Mesothelial cell of epicardium (in vitro differentiated cells): ENCODE measurements at regions not wholly inside any gene's neighbourhood (a gene's known extent, or its start where the extent isn't known, plus 50 kb on each side); places are given as distances from the start of the nearest gene placed in this dataset.
"Not testable (repeated sequence)": the region's sequence is repeated elsewhere in the genome, so short reads cannot be mapped to it uniquely, and the experiment has no call there.

Experiments
- DNase-seq, 2 experiments: peaks; one replicate each; pipeline ENCODE4 v3.0.0; 2021; ENCODE audit warnings: low spot score in 2 of 2; ENCODE audit not compliant: unreplicated experiment in 2 of 2
- H3K27ac Mint-ChIP-seq: 2 replicates; pipeline ENCODE4 v1.8.0; 2021; ENCODE audit warnings: mixed read lengths
- H3K27me3 Mint-ChIP-seq: 2 replicates; pipeline ENCODE4 v1.8.0; 2021; ENCODE audit warnings: low read depth, mixed read lengths
- H3K36me3 Mint-ChIP-seq: 2 replicates; pipeline ENCODE4 v1.8.0; 2021; ENCODE audit warnings: mixed read lengths
- H3K4me1 Mint-ChIP-seq: 2 replicates; pipeline ENCODE4 v1.8.0; 2021; ENCODE audit warnings: mixed read lengths
- H3K4me3 Mint-ChIP-seq: 2 replicates; pipeline ENCODE4 v1.8.0; 2021; ENCODE audit warnings: mild to moderate bottlenecking, moderate library complexity, mixed read lengths
- H3K9me3 Mint-ChIP-seq: 2 replicates; pipeline ENCODE4 v1.8.0; 2021; ENCODE audit warnings: mixed read lengths
- TF ChIP-seq, protein P1 (sequence below): fragments of 200-600 bp; sonication (generic); IDR thresholded peaks from one replicate; pipeline ENCODE4 v1.5.0; 2021; ENCODE audit warnings: antibody characterized with exemption; ENCODE audit not compliant: unreplicated experiment

DNA sequence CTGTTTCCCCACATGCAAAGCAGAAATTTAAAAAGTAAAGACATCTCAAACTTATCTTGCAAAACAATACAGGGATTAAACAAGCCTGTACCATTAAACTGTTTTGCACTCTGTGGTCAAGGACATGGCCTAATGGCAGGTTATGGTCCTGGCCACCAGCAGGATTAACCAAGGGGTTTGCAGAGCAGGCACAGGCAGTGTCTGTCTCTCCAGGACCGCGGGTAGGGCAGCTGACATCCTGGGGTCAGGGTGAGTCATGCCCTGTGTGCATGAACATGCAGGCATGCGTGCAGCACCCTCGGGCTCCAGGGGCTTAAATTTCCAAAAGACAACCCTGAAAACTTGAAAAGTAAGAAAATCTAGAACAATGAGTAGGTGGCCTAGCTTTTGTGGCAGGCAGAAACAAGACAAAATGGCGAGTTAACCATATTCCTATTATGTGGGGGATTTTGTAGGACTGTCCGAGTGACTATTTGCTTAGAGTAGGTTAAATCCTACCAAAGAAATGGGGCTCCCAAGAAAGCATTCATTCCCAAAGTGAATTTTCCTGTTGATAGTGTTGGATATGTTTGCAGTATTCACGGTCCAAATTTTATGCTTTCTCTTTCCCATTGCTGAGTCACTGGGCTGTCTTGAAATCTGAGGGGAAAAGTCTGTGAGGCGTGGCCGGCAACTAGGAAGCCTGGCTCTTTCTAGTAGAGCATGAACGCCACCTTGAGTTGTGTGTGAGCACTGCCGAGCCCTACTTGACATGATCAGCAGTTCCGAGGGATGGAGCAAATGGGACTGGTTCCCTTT is 158.4 kb upstream of the FAM20A start:
- DNase-seq: peak; percentile 52 to 79
- no peaks in the 10 kb centered on the region for H3K27me3 Mint-ChIP-seq
- peaks cover 12% of the 10 kb centered on the region for H3K4me1 Mint-ChIP-seq
- peaks cover 14% of the 10 kb centered on the region for H3K9me3 Mint-ChIP-seq
- H3K27ac Mint-ChIP-seq: peak overlapping the region; percentile 65
- TF ChIP-seq, protein P1, sequence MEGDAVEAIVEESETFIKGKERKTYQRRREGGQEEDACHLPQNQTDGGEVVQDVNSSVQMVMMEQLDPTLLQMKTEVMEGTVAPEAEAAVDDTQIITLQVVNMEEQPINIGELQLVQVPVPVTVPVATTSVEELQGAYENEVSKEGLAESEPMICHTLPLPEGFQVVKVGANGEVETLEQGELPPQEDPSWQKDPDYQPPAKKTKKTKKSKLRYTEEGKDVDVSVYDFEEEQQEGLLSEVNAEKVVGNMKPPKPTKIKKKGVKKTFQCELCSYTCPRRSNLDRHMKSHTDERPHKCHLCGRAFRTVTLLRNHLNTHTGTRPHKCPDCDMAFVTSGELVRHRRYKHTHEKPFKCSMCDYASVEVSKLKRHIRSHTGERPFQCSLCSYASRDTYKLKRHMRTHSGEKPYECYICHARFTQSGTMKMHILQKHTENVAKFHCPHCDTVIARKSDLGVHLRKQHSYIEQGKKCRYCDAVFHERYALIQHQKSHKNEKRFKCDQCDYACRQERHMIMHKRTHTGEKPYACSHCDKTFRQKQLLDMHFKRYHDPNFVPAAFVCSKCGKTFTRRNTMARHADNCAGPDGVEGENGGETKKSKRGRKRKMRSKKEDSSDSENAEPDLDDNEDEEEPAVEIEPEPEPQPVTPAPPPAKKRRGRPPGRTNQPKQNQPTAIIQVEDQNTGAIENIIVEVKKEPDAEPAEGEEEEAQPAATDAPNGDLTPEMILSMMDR: peak; percentile 70
- peak overlapping the region; percentile 46 for H3K4me3 Mint-ChIP-seq
- H3K36me3 Mint-ChIP-seq: no peaks in the 10 kb centered on the region

DNA sequence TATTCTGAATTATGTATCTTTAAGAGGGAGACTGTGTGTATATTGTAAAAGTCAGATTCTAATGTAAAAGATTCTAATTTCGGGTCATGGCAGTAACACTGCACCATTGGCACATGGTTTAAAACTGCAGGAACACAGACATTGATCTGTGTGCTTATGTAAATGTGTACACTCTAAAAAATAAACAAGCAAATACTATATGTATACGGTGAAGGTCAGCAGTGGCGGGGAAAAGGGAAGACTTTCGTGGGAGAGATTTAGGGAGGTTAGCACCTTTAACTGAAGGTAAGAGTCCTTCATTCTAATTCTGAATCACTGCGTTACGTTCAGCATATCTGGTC is 157.8 kb upstream of the FAM20A start:
- TF ChIP-seq, protein P1: no peak
- no peak for DNase-seq
- no peaks in the 10 kb centered on the region for H3K36me3 Mint-ChIP-seq
- H3K27ac Mint-ChIP-seq: peak overlapping the region; percentile 18
- peaks cover 12% of the 10 kb centered on the region for H3K4me1 Mint-ChIP-seq
- H3K27me3 Mint-ChIP-seq: no peaks in the 10 kb centered on the region
- peak overlapping the region; percentile 20 for H3K4me3 Mint-ChIP-seq
- peaks cover 14% of the 10 kb centered on the region for H3K9me3 Mint-ChIP-seq

GRCh38 chr17:68757866-68758757 is 156.9 kb upstream of the FAM20A start:
- not testable (repeated sequence) for H3K4me3 Mint-ChIP-seq, H3K27me3 Mint-ChIP-seq, DNase-seq, H3K36me3 Mint-ChIP-seq, H3K27ac Mint-ChIP-seq
- peaks cover 12% of the 10 kb centered on the region for H3K4me1 Mint-ChIP-seq
- peaks cover 14% of the 10 kb centered on the region for H3K9me3 Mint-ChIP-seq

DNA sequence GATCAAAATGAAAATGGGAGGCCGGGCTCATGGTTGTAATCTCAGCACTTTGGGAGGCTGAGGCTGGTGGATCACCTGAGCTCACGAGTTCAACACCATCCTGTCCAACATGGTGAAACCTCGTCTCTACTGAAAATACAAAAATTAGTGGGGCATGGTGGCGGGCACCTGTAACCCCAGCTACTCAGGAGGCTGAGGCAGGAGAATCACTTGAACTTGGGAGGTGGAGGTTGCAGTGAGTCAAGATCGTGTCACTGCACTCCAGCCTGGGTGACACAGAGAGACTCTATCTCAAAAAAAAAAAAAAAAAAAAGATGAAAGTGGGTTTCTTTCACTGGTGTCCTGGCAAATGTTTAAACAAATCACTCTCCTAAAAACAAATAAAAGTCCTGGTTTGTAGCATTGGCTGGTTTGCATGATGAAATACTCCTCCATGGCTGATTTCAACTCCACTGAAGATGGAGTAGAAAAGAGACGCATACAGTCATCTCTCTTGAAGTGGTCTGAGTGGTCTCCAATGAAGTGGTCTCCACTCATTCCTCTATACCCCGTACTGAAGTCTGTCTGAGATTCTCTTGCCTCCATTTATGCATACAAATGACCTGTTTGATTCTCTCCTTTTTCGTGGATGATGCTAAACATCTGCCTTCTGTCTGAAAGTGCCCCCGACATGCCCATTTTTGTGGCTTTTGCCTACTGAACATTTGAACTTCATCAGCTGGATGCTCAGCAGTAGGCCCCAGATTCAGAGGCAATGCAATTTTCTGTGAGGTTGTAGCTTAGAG is 153.0 kb upstream of the FAM20A start:
- H3K4me3 Mint-ChIP-seq: no peak overlapping the region
- H3K4me1 Mint-ChIP-seq: peaks cover 4% of the 10 kb centered on the region
- no peak for DNase-seq
- H3K27ac Mint-ChIP-seq: no peak overlapping the region
- peaks cover 14% of the 10 kb centered on the region for H3K9me3 Mint-ChIP-seq
- H3K27me3 Mint-ChIP-seq: no peaks in the 10 kb centered on the region
- no peaks in the 10 kb centered on the region for H3K36me3 Mint-ChIP-seq
- TF ChIP-seq, protein P1: no peak

DNA sequence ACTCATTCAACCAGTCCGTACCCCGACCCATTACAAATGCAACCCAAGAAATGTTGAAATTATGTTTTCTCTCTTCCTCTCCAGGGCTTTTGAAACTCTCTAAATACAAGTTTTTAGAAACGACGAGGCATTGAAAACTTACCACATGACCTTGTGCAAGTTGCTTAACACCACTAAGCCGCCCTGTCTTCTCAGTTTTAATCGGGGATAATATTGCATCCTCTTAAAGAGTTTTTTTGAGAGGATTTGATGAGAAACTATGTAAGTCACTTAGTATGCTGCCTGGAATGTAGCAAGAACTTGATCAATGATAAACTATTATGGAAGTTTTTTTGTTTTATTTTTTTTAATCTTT is 149.0 kb upstream of the FAM20A start:
- H3K9me3 Mint-ChIP-seq: peaks cover 12% of the 10 kb centered on the region
- H3K27ac Mint-ChIP-seq: no peak overlapping the region
- no peaks in the 10 kb centered on the region for H3K36me3 Mint-ChIP-seq
- no peaks in the 10 kb centered on the region for H3K4me1 Mint-ChIP-seq
- no peaks in the 10 kb centered on the region for H3K27me3 Mint-ChIP-seq
- H3K4me3 Mint-ChIP-seq: no peak overlapping the region
- TF ChIP-seq, protein P1: no peak
- DNase-seq: no peak
